Ovary (tissue), 7 donors: ENCODE measurements at regions not wholly inside any gene's neighbourhood (a gene's known extent, or its start where the extent isn't known, plus 50 kb on each side); places are given as distances from the start of the nearest gene placed in this dataset.

Experiments used
- DNase-seq, 5 donors: peaks; one replicate each; pipeline ENCODE4 v3.0.0-alpha.2; 2019 to 2020
- H3K27ac ChIP-seq, 2 donors: fragments of 200-600 bp; one replicate each; pipeline versions ENCODE4 v1.5.1 to v1.8.0; 2019 to 2022
- H3K27me3 ChIP-seq: fragments of 200-600 bp; one replicate; pipeline ENCODE4 v1.8.0; 2022
- H3K36me3 ChIP-seq: fragments of 200-600 bp; sonication (generic); one replicate; pipeline ENCODE4 v1.5.1; 2019
- H3K4me1 ChIP-seq: one replicate; pipeline ENCODE4 v1.8.1; 2013; ENCODE audit warnings: mild to moderate bottlenecking, moderate library complexity; ENCODE audit not compliant: insufficient read depth
- H3K4me3 ChIP-seq: fragments of 200-600 bp; sonication (generic); one replicate; pipeline ENCODE4 v1.5.1; 2017
- H3K9me3 ChIP-seq, 2 donors: fragments of 200-600 bp in 1 of 2; sonication (generic) in 1 of 2; one replicate each; pipeline versions ENCODE4 v1.5.1 to v1.8.1; 2013 to 2019; ENCODE audit warnings: mild to moderate bottlenecking in 1 of 2, moderate library complexity in 1 of 2
- EP300 ChIP-seq: sonication (generic); formaldehyde crosslinking; IDR thresholded peaks from one replicate; pipeline ENCODE4 v1.6.1; 2017; ENCODE audit warnings: antibody characterized with exemption
- POLR2A ChIP-seq: fragments of 450-650 bp; IDR thresholded peaks from one replicate; pipeline ENCODE4 v1.6.1; 2017; ENCODE audit warnings: antibody characterized with exemption, mild to moderate bottlenecking, moderate library complexity
- WGBS, 3 donors: extraction: QIAGEN DNeasy Blood & Tissue Kit in 1 of 3; methylation state at CpG; one replicate each; pipeline versions ENCODE4 v1.1.5 to v1.1.7; 2013 to 2017; 5-methylcytosine and 5-hydroxymethylcytosine counted together
- intact Hi-C, 4 donors: fragments of 100-400 bp; cut with DNase I; formaldehyde crosslinking; loops; one replicate each; pipeline versions ENCODE4 v1.11.0 to v1.15.1; 2022 to 2023
- TF ChIP-seq, protein P1 (sequence below), 3 donors: fragments of 450-650 bp in 2 of 3; fragments of 200-600 bp in 1 of 3; IDR thresholded peaks; one replicate each; pipeline versions ENCODE4 v1.5.1 to v1.8.0; 2016 to 2022; ENCODE audit warnings: antibody characterized with exemption in 3 of 3, mild to moderate bottlenecking in 1 of 3
- donor health status: DM: no; HTN: no; CAD: no; lungs with moderate emphysema.
- donor health status: DM: no; HTN: no; CAD: no.
- donor health status: Bipolar disorder and iron deficiency.
- donor health status: DM: no; HTN: no; CAD: no.
- donor health status: DM: yes; HTN: yes; CAD: no.

DNA sequence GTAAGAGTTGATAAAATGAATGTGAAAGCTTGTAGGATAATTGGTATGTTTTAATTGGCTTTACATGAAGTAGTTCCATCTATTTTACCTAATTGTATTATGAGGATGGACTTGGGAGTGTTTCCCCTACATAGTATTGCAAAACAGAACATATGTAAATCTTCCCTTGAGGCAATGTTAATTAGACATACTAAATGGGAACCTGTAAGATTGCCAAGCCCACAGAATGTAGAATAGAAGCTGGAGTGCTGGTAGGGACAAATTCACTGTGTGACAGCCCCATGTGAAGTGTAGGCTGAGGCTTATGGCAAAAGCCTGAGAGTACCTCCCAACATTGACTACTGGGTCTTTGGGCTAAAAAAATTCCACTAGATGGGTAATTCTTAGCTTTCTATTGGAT lies 615.0 kb upstream of the AMOT start:
- intact Hi-C loops: no loop called here
- TF ChIP-seq EP300 (no peak), POLR2A (no peak)
- TF ChIP-seq, protein P1, sequence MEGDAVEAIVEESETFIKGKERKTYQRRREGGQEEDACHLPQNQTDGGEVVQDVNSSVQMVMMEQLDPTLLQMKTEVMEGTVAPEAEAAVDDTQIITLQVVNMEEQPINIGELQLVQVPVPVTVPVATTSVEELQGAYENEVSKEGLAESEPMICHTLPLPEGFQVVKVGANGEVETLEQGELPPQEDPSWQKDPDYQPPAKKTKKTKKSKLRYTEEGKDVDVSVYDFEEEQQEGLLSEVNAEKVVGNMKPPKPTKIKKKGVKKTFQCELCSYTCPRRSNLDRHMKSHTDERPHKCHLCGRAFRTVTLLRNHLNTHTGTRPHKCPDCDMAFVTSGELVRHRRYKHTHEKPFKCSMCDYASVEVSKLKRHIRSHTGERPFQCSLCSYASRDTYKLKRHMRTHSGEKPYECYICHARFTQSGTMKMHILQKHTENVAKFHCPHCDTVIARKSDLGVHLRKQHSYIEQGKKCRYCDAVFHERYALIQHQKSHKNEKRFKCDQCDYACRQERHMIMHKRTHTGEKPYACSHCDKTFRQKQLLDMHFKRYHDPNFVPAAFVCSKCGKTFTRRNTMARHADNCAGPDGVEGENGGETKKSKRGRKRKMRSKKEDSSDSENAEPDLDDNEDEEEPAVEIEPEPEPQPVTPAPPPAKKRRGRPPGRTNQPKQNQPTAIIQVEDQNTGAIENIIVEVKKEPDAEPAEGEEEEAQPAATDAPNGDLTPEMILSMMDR (IDR thresholded peaks at IDR 0.05): no peak
- Histone ChIP-seq H3K36me3 (no peaks in the 10 kb centered on the region), H3K9me3 (no peaks in the 10 kb centered on the region), H3K27ac (no peak overlapping the region), H3K4me1 (no peaks in the 10 kb centered on the region), H3K4me3 (no peak overlapping the region), H3K27me3 (no peaks in the 10 kb centered on the region)
- DNase-seq: no peak

DNA sequence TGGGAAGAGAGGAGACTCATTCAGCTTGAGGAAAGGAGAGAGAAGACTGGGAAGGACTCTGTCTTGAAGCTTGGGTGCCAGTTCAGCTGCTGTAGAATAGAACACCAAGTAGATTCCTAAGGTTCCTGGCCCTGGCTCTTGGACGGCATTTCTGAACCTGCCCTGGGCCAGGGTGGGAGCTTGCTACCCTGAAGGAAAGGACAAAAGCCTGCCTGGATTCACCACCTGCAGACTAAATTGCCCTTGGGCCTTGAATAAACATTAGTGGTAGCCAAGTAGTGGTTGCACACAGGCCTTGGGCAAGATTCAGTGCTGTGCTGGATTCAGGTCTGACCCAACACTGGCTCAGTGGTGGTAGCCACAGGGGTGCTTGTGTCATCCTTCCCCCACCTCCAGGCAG lies 588.4 kb upstream of the AMOT start:
- no peaks in the 10 kb centered on the region for H3K9me3 ChIP-seq
- WGBS, 3 donors: 91 to 100% (median 97%) methylated on average over 1 of the region's 1 CpG
- DNase-seq: no peak
- no peak for TF ChIP-seq POLR2A
- TF ChIP-seq EP300: no peak
- TF ChIP-seq, protein P1 (IDR thresholded peaks at IDR 0.05): no peak
- H3K4me1 ChIP-seq: no peaks in the 10 kb centered on the region
- H3K4me3 ChIP-seq: no peak overlapping the region
- no peaks in the 10 kb centered on the region for H3K36me3 ChIP-seq
- intact Hi-C loops: no loop called here
- no peak overlapping the region for H3K27ac ChIP-seq
- no peaks in the 10 kb centered on the region for H3K27me3 ChIP-seq

DNA sequence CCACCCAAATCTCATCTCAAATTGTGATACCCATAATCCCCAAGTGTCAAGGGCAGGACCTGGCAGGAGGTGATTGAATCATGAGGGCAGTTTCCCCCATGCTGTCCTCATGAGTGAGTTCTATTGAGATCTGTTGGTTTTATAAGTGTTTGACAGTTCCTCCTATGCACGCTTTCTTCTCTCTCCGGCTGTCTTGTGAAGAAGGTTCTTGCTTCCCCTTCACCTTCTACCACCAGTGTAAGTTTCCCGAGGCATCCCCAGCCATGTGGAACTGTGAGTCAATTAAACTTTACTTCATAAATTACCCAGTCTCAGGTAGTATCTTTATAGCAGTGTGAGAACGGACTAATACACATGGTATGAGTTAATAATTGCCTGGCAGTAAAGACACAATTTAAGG lies 581.7 kb upstream of the AMOT start:
- H3K4me3 ChIP-seq: no peak overlapping the region
- DNase-seq: no peak
- no peaks in the 10 kb centered on the region for H3K4me1 ChIP-seq
- H3K27ac ChIP-seq: no peak overlapping the region
- H3K27me3 ChIP-seq: no peaks in the 10 kb centered on the region
- intact Hi-C loops: no loop called here
- no peaks in the 10 kb centered on the region for H3K36me3 ChIP-seq
- WGBS, 3 donors: 76 to 82% (median 77%) methylated on average over 4 of the region's 4 CpGs
- no peaks in the 10 kb centered on the region for H3K9me3 ChIP-seq
- TF ChIP-seq EP300 (no peak), POLR2A (no peak)
- TF ChIP-seq, protein P1 (IDR thresholded peaks at IDR 0.05): no peak

DNA sequence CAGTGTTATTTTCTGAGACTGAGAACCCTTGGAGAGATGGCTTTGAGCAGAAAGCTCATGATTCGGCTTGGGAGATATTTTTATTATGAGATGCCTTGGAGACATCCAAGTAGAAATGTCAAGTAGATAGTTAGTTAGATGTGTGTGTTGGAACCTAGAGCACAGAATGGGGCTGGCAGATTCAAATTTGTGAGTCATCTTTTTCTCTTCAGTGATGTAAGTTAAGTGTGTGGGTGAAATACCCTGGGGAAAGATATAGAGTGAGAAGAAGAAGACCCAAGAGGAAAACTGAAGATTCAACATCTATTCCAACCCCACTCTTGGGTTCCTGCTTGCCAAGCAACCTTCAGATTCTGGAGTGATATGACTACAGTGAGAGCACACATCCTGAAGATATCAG lies 580.8 kb upstream of the AMOT start:
- H3K4me1 ChIP-seq: no peaks in the 10 kb centered on the region
- 84 to 86% (median 84%) methylated on average over 1 of the region's 1 CpG for WGBS, 3 donors
- intact Hi-C loops: no loop called here
- TF ChIP-seq, protein P1 (IDR thresholded peaks at IDR 0.05): no peak
- TF ChIP-seq POLR2A: no peak
- no peak for TF ChIP-seq EP300
- no peak for DNase-seq
- no peak overlapping the region for H3K27ac ChIP-seq
- no peaks in the 10 kb centered on the region for H3K9me3 ChIP-seq
- no peaks in the 10 kb centered on the region for H3K27me3 ChIP-seq
- H3K36me3 ChIP-seq: no peaks in the 10 kb centered on the region
- no peak overlapping the region for H3K4me3 ChIP-seq

DNA sequence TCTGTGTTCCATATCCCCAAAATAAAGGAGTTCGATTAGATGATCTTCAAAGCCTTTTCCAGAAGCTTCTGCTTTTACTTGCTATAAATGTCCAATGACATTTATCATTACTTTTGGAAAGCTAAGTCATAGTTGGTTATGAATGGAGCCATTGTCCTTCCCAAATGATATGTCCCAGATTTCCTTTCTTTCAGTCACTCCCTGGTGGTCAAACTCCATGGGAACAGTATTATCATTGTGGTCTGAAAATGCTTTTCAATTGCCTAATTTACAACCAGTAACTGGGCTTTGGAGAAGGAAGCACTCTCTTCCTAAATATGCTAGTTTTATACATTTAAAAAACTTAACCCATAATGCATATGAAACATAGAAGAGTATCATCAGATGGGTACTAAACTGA lies 571.5 kb upstream of the AMOT start:
- intact Hi-C loops: no loop called here
- Histone ChIP-seq H3K4me1 (no peaks in the 10 kb centered on the region), H3K36me3 (no peaks in the 10 kb centered on the region), H3K27ac (no peak overlapping the region), H3K27me3 (no peaks in the 10 kb centered on the region), H3K4me3 (no peak overlapping the region), H3K9me3 (peaks cover 0 to 3% of the 10 kb centered on the region in 2 donors)
- TF ChIP-seq POLR2A (no peak), EP300 (no peak)
- TF ChIP-seq, protein P1 (IDR thresholded peaks at IDR 0.05): no peak
- WGBS, 3 donors: 61 to 75% (median 72%) methylated on average over 1 of the region's 1 CpG
- no peak for DNase-seq
